ENCODE measurements at regions not wholly inside any gene's neighbourhood (a gene's known extent, or its start where the extent isn't known, plus 50 kb on each side); places are given as distances from the start of the nearest gene placed in this dataset.

DNA sequence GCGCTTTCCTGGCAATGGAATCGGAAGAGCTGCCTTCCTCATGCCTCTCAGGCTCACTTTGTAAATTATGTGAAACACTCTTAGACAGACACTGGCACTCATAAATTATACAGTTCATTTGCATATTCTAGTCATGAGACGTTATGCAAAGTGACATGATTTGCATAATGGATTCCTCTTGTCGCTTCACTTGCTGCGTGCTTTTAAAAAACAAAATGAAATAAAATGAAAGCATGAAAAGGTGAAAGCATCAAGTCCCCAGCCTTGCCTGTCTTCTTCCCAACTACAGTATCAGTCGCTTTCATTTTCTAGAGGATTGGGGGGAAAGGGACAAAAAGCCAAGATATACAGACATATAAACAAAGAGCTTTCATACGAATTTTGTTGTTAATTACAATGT, 252.8 kb upstream of the PMFBP1 start:
- TF ChIP-seq, protein P1, sequence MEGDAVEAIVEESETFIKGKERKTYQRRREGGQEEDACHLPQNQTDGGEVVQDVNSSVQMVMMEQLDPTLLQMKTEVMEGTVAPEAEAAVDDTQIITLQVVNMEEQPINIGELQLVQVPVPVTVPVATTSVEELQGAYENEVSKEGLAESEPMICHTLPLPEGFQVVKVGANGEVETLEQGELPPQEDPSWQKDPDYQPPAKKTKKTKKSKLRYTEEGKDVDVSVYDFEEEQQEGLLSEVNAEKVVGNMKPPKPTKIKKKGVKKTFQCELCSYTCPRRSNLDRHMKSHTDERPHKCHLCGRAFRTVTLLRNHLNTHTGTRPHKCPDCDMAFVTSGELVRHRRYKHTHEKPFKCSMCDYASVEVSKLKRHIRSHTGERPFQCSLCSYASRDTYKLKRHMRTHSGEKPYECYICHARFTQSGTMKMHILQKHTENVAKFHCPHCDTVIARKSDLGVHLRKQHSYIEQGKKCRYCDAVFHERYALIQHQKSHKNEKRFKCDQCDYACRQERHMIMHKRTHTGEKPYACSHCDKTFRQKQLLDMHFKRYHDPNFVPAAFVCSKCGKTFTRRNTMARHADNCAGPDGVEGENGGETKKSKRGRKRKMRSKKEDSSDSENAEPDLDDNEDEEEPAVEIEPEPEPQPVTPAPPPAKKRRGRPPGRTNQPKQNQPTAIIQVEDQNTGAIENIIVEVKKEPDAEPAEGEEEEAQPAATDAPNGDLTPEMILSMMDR (IDR thresholded peaks at IDR 0.05; ENCODE audit: unreplicated experiment in 3 of 3) = no peak
- Mint-ChIP-seq H3K27me3 (ENCODE audit: low read depth) (no peaks in the 10 kb centered on the region), H3K4me1 (no peaks in the 10 kb centered on the region), H3K4me3 (no peak overlapping the region), H3K27ac (no peak overlapping the region), H3K36me3 (ENCODE audit: low read depth) (peaks cover 40% of the 10 kb centered on the region), H3K9me3 (peaks cover 25% of the 10 kb centered on the region)

DNA sequence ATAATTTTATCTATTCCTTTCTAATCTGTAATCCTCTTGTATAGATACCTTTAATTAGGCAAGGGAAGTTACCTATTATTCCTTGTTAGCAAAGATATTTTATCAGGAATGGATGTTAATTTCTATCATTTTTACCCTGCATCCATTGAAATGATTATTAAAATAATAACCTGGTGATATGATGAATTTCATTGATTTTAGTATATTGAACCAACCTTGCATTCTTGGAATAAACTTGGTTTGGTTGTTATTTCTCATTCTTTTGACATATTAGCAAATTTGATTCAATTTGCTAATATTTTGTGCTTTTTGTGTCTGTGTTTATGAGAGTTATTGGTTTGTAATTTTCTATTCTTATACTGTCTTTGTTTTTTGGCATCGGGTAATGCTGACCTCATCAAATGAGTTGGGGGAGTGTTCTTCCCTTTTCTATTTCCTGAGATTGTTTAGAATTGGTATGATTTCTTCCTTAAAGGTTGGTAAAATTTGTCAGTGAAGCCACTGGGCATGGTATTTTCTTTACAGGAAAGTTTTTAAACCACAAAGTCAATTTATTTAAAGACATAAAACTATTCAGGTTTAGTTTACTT, 250.4 kb upstream of the PMFBP1 start:
- Mint-ChIP-seq H3K4me1 (no peaks in the 10 kb centered on the region), H3K27me3 (ENCODE audit: low read depth) (no peaks in the 10 kb centered on the region), H3K9me3 (peaks cover 33% of the 10 kb centered on the region), H3K36me3 (ENCODE audit: low read depth) (peaks cover 54% of the 10 kb centered on the region), H3K27ac (no peak overlapping the region), H3K4me3 (no peak overlapping the region)
- TF ChIP-seq, protein P1 (IDR thresholded peaks at IDR 0.05; ENCODE audit: unreplicated experiment in 3 of 3) = no peak

DNA sequence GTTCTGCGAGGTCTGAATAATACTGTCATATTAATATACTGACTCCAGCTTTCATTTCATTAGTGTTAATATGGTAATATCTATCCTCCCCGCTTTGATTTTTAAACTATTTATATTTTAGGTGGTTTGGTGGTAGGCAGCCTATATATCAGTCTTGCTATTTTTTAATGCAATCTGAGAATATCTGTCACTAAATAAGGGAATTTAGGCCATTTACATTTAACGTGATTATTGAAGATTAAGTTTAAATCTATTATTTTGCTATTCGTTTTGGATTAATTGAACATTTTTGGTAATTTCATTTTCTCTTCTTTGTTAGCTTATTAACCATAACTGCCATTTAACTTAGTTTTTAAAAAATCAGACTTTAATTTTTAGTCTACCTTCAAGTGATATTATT, 247.7 kb upstream of the PMFBP1 start:
- H3K27ac Mint-ChIP-seq = no peak overlapping the region
- TF ChIP-seq, protein P1 (IDR thresholded peaks at IDR 0.05; ENCODE audit: unreplicated experiment in 3 of 3) = no peak
- H3K4me1 Mint-ChIP-seq = no peaks in the 10 kb centered on the region
- peaks cover 49% of the 10 kb centered on the region for H3K36me3 Mint-ChIP-seq (ENCODE audit: low read depth)
- no peak overlapping the region for H3K4me3 Mint-ChIP-seq
- H3K27me3 Mint-ChIP-seq (ENCODE audit: low read depth) = no peaks in the 10 kb centered on the region
- peaks cover 35% of the 10 kb centered on the region for H3K9me3 Mint-ChIP-seq

DNA sequence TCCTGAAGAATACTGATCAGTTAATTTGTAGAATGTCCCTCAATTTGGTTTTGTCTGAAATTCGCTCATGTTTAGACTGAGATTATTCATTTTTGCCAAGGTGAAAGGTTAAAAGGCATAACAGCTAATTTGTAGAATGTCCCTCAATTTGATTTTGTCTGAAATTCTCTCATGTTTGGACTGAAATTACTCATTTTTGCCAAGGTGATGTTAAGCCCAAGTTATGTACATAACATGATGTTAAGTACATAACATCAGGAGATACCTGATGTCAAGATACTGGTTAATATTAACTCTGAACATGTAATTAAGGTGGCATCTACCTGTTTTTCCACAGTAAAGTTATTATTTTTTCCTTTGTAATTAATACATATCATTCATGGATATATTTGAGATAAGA, 243.4 kb upstream of the PMFBP1 start:
- Mint-ChIP-seq H3K27me3 (ENCODE audit: low read depth) (no peaks in the 10 kb centered on the region), H3K4me3 (no peak overlapping the region), H3K9me3 (peaks cover 11% of the 10 kb centered on the region), H3K4me1 (no peaks in the 10 kb centered on the region), H3K27ac (no peak overlapping the region), H3K36me3 (ENCODE audit: low read depth) (peaks cover 14% of the 10 kb centered on the region)
- TF ChIP-seq, protein P1 (IDR thresholded peaks at IDR 0.05; ENCODE audit: unreplicated experiment in 3 of 3) = no peak

DNA sequence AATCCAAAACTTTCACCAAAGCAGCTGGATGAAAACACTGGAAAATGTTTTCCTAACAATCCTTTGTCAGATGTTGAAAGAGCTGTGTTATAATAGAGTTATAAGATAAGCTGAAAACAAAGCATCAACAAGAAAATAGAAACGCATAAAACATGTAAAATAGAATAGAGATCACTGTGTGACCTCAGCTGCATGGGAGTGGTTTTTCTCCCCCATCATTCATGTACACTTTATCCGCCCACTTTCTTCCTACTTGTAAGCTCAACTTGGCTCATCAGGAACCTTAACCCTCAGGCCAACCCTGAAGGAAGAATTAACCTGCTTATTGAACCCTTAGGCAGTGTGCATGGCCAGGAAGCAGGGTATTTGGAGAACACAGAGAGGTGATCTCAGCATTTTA, 238.5 kb upstream of the PMFBP1 start:
- Mint-ChIP-seq H3K4me1 (no peaks in the 10 kb centered on the region), H3K9me3 (peaks cover 13% of the 10 kb centered on the region), H3K27me3 (ENCODE audit: low read depth) (no peaks in the 10 kb centered on the region), H3K27ac (no peak overlapping the region), H3K4me3 (no peak overlapping the region), H3K36me3 (ENCODE audit: low read depth) (peaks cover 5% of the 10 kb centered on the region)
- TF ChIP-seq, protein P1 (IDR thresholded peaks at IDR 0.05; ENCODE audit: unreplicated experiment in 3 of 3) = no peak

DNA sequence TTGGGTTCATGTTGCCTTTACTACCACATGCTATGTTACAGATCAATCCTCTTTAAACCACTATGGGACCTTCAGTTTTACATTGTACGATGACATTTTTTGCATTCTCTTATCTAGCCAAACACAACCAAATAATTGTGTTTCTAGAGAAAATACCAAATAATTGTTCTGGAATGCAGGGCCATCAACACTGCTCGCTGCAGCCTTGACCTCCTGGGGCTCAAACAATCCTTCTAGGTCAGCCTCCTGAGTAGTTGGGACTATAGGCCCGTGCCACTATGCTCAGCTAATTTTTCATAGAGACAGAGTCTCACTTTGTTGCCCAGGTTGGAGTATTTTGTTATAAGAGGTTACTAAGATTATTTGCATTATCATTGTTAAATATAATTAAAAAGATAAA, 237.5 kb upstream of the PMFBP1 start:
- no peak overlapping the region for H3K4me3 Mint-ChIP-seq
- peaks cover 11% of the 10 kb centered on the region for H3K36me3 Mint-ChIP-seq (ENCODE audit: low read depth)
- H3K27me3 Mint-ChIP-seq (ENCODE audit: low read depth) = no peaks in the 10 kb centered on the region
- TF ChIP-seq, protein P1 (IDR thresholded peaks at IDR 0.05; ENCODE audit: unreplicated experiment in 3 of 3) = no peak
- H3K4me1 Mint-ChIP-seq = no peaks in the 10 kb centered on the region
- peaks cover 15% of the 10 kb centered on the region for H3K9me3 Mint-ChIP-seq
- H3K27ac Mint-ChIP-seq = no peak overlapping the region

All from nephron (organoid).